ENCODE measurements at regions not wholly inside any gene's neighbourhood (a gene's known extent, or its start where the extent isn't known, plus 50 kb on each side); places are given as distances from the start of the nearest gene placed in this dataset.

DNA sequence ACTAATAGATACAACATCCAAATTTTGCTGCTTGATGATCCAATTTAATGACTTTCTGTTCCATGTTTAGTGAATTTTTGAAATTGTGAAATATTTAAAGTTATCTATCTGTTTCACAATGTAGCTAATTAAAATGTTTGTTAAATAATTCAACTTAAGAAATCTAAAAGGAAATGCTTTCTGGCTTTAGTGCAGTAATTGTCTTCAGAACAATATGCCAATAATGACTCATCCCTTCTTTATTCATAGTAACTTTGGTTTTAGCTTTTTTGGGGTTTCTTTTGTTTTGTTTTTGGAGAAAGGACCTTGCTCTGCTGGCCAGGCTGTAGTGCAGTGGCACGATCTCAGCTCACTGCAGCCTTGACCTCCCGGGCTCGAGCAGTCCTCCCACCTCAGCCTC lies 479.2 kb upstream of the RGS6 start:
- Histone ChIP-seq H3K4ac (ENCODE audit: low read depth, low read length) (no peak overlapping the region), H3K23ac (ENCODE audit: insufficient read length, low read depth, low read length) (no peak overlapping the region), H3K4me1 (ENCODE audit: insufficient read depth, low read length) (no peaks in the 10 kb centered on the region), H3K79me2 (ENCODE audit: insufficient read depth, low read length) (no peaks in the 10 kb centered on the region; the same call in 1 of the 2 replicates), H3K4me2 (ENCODE audit: insufficient read depth, insufficient read length, low read length) (no peak overlapping the region), H2BK20ac (ENCODE audit: low read depth, low read length, poor library complexity, severe bottlenecking) (no peak overlapping the region), H2AK5ac (ENCODE audit: insufficient read length, low read length) (no peak overlapping the region), H3K9ac (ENCODE audit: extremely low read depth, insufficient read length, low read length) (no peak overlapping the region), H3K9me3 (ENCODE audit: control insufficient read depth, low read depth, low read length) (no peaks in the 10 kb centered on the region), H3K23me2 (ENCODE audit: insufficient read length, low read depth, low read length, poor library complexity, severe bottlenecking) (no peaks in the 10 kb centered on the region), H4K8ac (replicated peaks; ENCODE audit: insufficient read length, low read depth, low read length) (no peak overlapping the region), H2BK15ac (ENCODE audit: low read depth, low read length) (no peak overlapping the region), H4K20me1 (ENCODE audit: control insufficient read depth, insufficient read depth, insufficient read length) (no peaks in the 10 kb centered on the region), H3K18ac (ENCODE audit: insufficient read length, low read depth, low read length) (no peak overlapping the region), H4K91ac (ENCODE audit: insufficient read length, low read depth, low read length) (no peak overlapping the region), H4K5ac (ENCODE audit: insufficient read length, low read depth, low read length) (no peak overlapping the region), H2BK5ac (ENCODE audit: insufficient read length, low read length) (no peak overlapping the region), H3K27ac (ENCODE audit: insufficient read length, low read depth, low read length) (no peak overlapping the region), H3K14ac (ENCODE audit: insufficient read depth, low read length) (no peak overlapping the region), H3K56ac (ENCODE audit: insufficient read length, low read depth, low read length) (no peak overlapping the region), H3T11ph (ENCODE audit: low read length) (no peak overlapping the region), H2BK120ac (ENCODE audit: low read depth, low read length, poor library complexity, severe bottlenecking) (no peak overlapping the region), H2AFZ (ENCODE audit: low read length) (no peak overlapping the region), H3K79me1 (ENCODE audit: insufficient read depth, low read depth, low read length, poor library complexity, severe bottlenecking) (no peaks in the 10 kb centered on the region), H2BK12ac (ENCODE audit: insufficient read length, low read depth, low read length) (no peak overlapping the region), H3K27me3 (ENCODE audit: insufficient read depth, low read length) (no peaks in the 10 kb centered on the region)
- no peak for DNase-seq
- Mint-ChIP-seq H3K27me3 (ENCODE audit: low read depth) (no peaks in the 10 kb centered on the region), H3K4me1 (peaks cover 7 to 8% of the 10 kb centered on the region in 2 experiments), H3K27ac (no peak overlapping the region), H3K36me3 (ENCODE audit: insufficient read depth in 1 of 3, low read depth in 3 of 3) (peaks cover 5 to 7% (median 6%) of the 10 kb centered on the region in 3 experiments; a peak in 6 of 7 replicates), H3K9me3 (peaks cover 0 to 2% of the 10 kb centered on the region in 2 experiments; a peak in 2 of 5 replicates), H3K4me3 (no peak overlapping the region)
- WGBS (ENCODE audit: extremely low coverage, insufficient read length, low lambda C conversion rate): no CpG with 5 or more reads among the region's 3 CpGs
- TF ChIP-seq, protein P1, sequence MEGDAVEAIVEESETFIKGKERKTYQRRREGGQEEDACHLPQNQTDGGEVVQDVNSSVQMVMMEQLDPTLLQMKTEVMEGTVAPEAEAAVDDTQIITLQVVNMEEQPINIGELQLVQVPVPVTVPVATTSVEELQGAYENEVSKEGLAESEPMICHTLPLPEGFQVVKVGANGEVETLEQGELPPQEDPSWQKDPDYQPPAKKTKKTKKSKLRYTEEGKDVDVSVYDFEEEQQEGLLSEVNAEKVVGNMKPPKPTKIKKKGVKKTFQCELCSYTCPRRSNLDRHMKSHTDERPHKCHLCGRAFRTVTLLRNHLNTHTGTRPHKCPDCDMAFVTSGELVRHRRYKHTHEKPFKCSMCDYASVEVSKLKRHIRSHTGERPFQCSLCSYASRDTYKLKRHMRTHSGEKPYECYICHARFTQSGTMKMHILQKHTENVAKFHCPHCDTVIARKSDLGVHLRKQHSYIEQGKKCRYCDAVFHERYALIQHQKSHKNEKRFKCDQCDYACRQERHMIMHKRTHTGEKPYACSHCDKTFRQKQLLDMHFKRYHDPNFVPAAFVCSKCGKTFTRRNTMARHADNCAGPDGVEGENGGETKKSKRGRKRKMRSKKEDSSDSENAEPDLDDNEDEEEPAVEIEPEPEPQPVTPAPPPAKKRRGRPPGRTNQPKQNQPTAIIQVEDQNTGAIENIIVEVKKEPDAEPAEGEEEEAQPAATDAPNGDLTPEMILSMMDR (conservative IDR thresholded peaks at IDR 0.05): no peak
